Lower lobe of right lung (tissue), 2 donors: ENCODE measurements at regions not wholly inside any gene's neighbourhood (a gene's known extent, or its start where the extent isn't known, plus 50 kb on each side); places are given as distances from the start of the nearest gene placed in this dataset.

ENCODE experiments used
- ATAC-seq, 2 donors: fragments of 200-7000 bp; cut with Tn5 transposase; one replicate each; pipeline ENCODE4 v1.9.1; 2020 to 2022; ENCODE audit warnings: mild to moderate bottlenecking in 2 of 2, moderate library complexity in 2 of 2
- DNase-seq: peaks from one replicate; pipeline ENCODE4 v3.0.0-alpha.2; 2020
- H3K27ac ChIP-seq: fragments of 200-600 bp; one replicate; pipeline ENCODE4 v1.8.0; 2022
- H3K27me3 ChIP-seq: fragments of 200-600 bp; one replicate; pipeline ENCODE4 v1.8.0; 2022; ENCODE audit warnings: low read depth
- H3K36me3 ChIP-seq: fragments of 200-600 bp; one replicate; pipeline ENCODE4 v1.8.0; 2022; ENCODE audit warnings: mild to moderate bottlenecking
- H3K4me1 ChIP-seq: fragments of 200-600 bp; one replicate; pipeline ENCODE4 v1.8.0; 2022
- H3K4me3 ChIP-seq: fragments of 200-600 bp; one replicate; pipeline ENCODE4 v1.8.0; 2022; ENCODE audit warnings: mild to moderate bottlenecking
- H3K9me3 ChIP-seq: fragments of 200-600 bp; one replicate; pipeline ENCODE4 v1.8.0; 2022
- intact Hi-C: fragments of 100-400 bp; cut with DNase I; formaldehyde crosslinking; loops from one replicate; pipeline ENCODE4 v1.11.0; 2022
- TF ChIP-seq, protein P1 (sequence below): fragments of 200-600 bp; IDR thresholded peaks from one replicate; pipeline ENCODE4 v1.8.0; 2022; ENCODE audit warnings: antibody characterized with exemption, mild to moderate bottlenecking
- donor health status: DM: no; HTN: yes; CAD: no; lungs with severe emphysema.

- no peak overlapping the region for H3K27ac ChIP-seq
- TF ChIP-seq, protein P1, sequence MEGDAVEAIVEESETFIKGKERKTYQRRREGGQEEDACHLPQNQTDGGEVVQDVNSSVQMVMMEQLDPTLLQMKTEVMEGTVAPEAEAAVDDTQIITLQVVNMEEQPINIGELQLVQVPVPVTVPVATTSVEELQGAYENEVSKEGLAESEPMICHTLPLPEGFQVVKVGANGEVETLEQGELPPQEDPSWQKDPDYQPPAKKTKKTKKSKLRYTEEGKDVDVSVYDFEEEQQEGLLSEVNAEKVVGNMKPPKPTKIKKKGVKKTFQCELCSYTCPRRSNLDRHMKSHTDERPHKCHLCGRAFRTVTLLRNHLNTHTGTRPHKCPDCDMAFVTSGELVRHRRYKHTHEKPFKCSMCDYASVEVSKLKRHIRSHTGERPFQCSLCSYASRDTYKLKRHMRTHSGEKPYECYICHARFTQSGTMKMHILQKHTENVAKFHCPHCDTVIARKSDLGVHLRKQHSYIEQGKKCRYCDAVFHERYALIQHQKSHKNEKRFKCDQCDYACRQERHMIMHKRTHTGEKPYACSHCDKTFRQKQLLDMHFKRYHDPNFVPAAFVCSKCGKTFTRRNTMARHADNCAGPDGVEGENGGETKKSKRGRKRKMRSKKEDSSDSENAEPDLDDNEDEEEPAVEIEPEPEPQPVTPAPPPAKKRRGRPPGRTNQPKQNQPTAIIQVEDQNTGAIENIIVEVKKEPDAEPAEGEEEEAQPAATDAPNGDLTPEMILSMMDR = no peak
- no peaks in the 10 kb centered on the region for H3K4me1 ChIP-seq
- no peak overlapping the region for H3K4me3 ChIP-seq
- DNase-seq (no peak), ATAC-seq (no peak)
- H3K27me3 ChIP-seq = no peaks in the 10 kb centered on the region
- H3K36me3 ChIP-seq = no peaks in the 10 kb centered on the region
- intact Hi-C loops = no loop called here
- H3K9me3 ChIP-seq = no peaks in the 10 kb centered on the region
These were observed 589.2 kb downstream of the BRD1 start for GRCh38 chr22:49238181-49239141.

GRCh38 chr22:49237703-49238102 is 590.0 kb downstream of the BRD1 start:
- ATAC-seq (no peak), DNase-seq (no peak)
- TF ChIP-seq, protein P1 = no peak
- Histone ChIP-seq H3K27me3 (no peaks in the 10 kb centered on the region), H3K27ac (no peak overlapping the region), H3K4me1 (no peaks in the 10 kb centered on the region), H3K4me3 (no peak overlapping the region), H3K9me3 (no peaks in the 10 kb centered on the region), H3K36me3 (no peaks in the 10 kb centered on the region)
- intact Hi-C loops = no loop called here

DNA sequence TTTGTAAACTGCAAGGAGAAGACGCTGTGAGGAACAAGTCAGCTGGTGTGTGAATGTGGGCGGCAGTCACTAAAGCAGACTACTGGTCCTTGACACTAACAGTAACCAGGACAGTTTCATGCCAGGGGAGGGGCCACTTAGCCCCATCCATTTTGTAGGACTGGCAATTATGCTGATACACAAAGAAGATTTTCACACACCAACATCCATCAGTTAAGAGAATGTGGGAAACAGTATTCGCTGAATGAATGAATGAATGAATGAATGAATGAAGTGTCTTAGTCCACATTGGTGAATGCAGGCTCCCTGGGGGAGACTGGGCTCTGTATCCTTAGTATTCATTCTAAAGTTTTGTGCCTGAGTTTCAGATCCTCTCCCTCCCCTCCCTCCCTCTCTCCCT is 590.4 kb downstream of the BRD1 start:
- TF ChIP-seq, protein P1 = no peak
- intact Hi-C loops = no loop called here
- no peak for DNase-seq
- Histone ChIP-seq H3K27ac (no peak overlapping the region), H3K4me1 (no peaks in the 10 kb centered on the region), H3K36me3 (no peaks in the 10 kb centered on the region), H3K9me3 (no peaks in the 10 kb centered on the region), H3K27me3 (no peaks in the 10 kb centered on the region), H3K4me3 (no peak overlapping the region)
- ATAC-seq = no peak

DNA sequence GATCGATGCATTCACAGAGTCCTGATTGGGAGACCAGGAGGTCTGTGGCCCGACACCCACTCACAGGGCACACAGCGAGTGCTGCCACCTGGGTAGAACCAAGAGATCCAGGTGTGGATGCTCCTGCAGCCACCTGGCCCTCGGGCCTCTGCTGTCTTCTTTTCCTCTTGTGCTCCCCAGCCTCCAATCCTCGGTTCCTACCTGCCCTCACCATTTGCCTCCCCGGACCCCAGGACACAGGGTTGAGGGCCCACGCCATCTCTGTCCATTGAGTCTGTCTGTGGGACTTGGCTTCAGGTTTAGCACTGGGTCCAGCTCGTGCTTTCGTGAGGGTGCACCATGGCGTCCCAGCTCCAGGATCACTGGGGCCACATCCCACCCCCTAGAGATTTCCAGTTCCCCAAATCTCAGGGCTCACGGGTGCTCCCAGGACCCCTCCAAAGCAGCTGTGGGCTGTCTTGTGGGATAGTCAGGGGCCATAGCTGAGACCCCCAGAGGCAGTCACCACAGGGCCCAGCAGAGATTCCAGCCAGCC is 591.1 kb downstream of the BRD1 start:
- intact Hi-C loops = no loop called here
- no peaks in the 10 kb centered on the region for H3K9me3 ChIP-seq
- H3K4me3 ChIP-seq = no peak overlapping the region
- no peaks in the 10 kb centered on the region for H3K27me3 ChIP-seq
- H3K36me3 ChIP-seq = no peaks in the 10 kb centered on the region
- DNase-seq (no peak), ATAC-seq (no peak)
- H3K27ac ChIP-seq = no peak overlapping the region
- no peaks in the 10 kb centered on the region for H3K4me1 ChIP-seq
- TF ChIP-seq, protein P1 = no peak

GRCh38 chr22:49235463-49236300 is 592.0 kb downstream of the BRD1 start:
- DNase-seq = no peak
- H3K27me3 ChIP-seq = no peaks in the 10 kb centered on the region
- no peaks in the 10 kb centered on the region for H3K9me3 ChIP-seq
- no peaks in the 10 kb centered on the region for H3K4me1 ChIP-seq
- ATAC-seq = no peak
- no peak overlapping the region for H3K27ac ChIP-seq
- TF ChIP-seq, protein P1 = no peak
- H3K36me3 ChIP-seq = no peaks in the 10 kb centered on the region
- intact Hi-C loops = no loop called here
- no peak overlapping the region for H3K4me3 ChIP-seq
